ES-I3 (cell line): ENCODE measurements at regions not wholly inside any gene's neighbourhood (a gene's known extent, or its start where the extent isn't known, plus 50 kb on each side); places are given as distances from the start of the nearest gene placed in this dataset.
"Not testable (repeated sequence)": the region's sequence is repeated elsewhere in the genome, so short reads cannot be mapped to it uniquely, and the experiment has no call there.

Source experiments
- H3K36me3 ChIP-seq: 2 replicates; pipeline ENCODE4 v1.6.1; 2013; ENCODE audit warnings: mild to moderate bottlenecking, low read length, control low read depth, moderate library complexity; ENCODE audit not compliant: insufficient read depth
- H3K4me1 ChIP-seq: 2 replicates; pipeline ENCODE4 v1.6.1; 2013; ENCODE audit warnings: mild to moderate bottlenecking, control low read depth, low read length; ENCODE audit not compliant: insufficient read depth
- H3K9ac ChIP-seq: 2 replicates; pipeline ENCODE4 v1.6.1; 2013; ENCODE audit warnings: low read depth, mild to moderate bottlenecking, low read length, moderate library complexity
- H3K9me3 ChIP-seq: 2 replicates; pipeline ENCODE4 v1.6.1; 2013; ENCODE audit warnings: mild to moderate bottlenecking, low read length, moderate library complexity; ENCODE audit not compliant: control insufficient read depth, insufficient read depth

DNA sequence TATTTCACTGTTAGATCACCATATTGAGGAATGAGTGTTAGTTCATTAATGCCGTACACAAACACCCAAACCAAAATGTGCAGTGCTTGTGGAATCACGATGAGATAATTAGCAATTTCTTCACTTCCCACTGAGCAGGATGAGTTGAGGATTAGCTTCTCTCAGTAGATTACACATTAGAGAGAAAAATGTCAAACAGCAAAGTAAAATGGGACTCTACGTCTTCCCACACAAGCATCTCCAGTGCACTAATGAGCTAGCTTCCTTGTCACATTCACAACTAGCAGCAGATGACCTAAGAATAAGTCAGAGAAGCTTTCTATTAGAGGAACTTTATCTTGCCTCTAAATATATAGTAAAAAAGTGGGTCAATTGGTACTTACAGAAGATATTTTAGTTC, 926.9 kb downstream of the TSN start:
- H3K4me1 ChIP-seq = no peaks in the 10 kb centered on the region
- no peak overlapping the region for H3K9ac ChIP-seq
- no peaks in the 10 kb centered on the region for H3K36me3 ChIP-seq
- H3K9me3 ChIP-seq = no peaks in the 10 kb centered on the region; the same call in 1 of the 2 replicates

GRCh38 chr2:122683018-122683417, 927.6 kb downstream of the TSN start:
- Histone ChIP-seq H3K9ac (no peak overlapping the region), H3K9me3 (no peaks in the 10 kb centered on the region; the same call in 1 of the 2 replicates), H3K4me1 (no peaks in the 10 kb centered on the region), H3K36me3 (no peaks in the 10 kb centered on the region)

GRCh38 chr2:122692400-122693083, 937.1 kb downstream of the TSN start:
- H3K36me3 ChIP-seq = no peaks in the 10 kb centered on the region
- H3K9ac ChIP-seq = no peak overlapping the region
- no peaks in the 10 kb centered on the region for H3K9me3 ChIP-seq
- peaks cover 8% of the 10 kb centered on the region; the same call in 1 of the 2 replicates for H3K4me1 ChIP-seq

DNA sequence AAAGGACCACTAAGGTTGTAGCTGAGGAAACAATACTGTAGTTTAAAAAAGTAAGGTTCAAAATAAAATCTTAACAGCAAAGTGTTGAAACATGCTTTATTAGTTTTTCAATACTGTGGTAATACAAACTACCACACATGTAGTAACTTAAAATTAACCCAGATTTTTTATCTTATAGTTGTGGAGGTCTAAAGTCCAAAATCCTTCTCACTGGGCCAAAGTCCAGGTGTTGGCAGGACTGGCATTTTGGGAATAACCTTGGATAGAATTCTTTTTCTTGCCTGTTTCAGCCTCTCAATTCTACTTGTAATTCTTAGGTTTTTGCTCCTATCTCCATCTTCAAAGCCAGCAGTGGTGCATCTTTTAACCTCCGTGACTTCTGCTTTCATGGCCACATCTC, 942.0 kb downstream of the TSN start:
- no peaks in the 10 kb centered on the region for H3K4me1 ChIP-seq
- no peaks in the 10 kb centered on the region for H3K36me3 ChIP-seq
- no peaks in the 10 kb centered on the region for H3K9me3 ChIP-seq
- H3K9ac ChIP-seq = no peak overlapping the region

DNA sequence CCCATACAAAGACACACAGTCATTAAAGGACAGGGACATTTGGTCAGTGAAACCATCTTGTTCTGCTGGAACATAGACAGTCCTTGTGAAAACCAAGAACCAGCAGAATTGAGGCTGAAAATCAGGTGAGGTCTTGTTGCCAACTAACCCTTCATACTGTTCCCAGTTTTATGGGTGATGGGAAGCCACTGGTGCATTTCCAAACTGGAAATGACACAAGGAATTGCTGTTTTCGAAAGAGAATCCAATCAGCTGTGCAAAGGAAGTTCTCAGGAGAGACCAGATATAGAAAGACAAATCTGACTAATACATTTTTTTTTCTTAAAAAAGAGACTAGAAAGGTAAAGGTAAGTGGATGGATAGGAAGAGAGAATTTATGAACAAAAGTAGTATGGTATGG, 948.2 kb downstream of the TSN start:
- Histone ChIP-seq H3K9me3 (no peaks in the 10 kb centered on the region), H3K9ac (no peak overlapping the region), H3K4me1 (no peaks in the 10 kb centered on the region), H3K36me3 (no peaks in the 10 kb centered on the region)

- Histone ChIP-seq H3K4me1 (no peaks in the 10 kb centered on the region), H3K9me3 (no peaks in the 10 kb centered on the region), H3K9ac (no peak overlapping the region), H3K36me3 (no peaks in the 10 kb centered on the region)
Observed at GRCh38 chr2:122704109-122704563, 948.7 kb downstream of the TSN start.

- H3K36me3 ChIP-seq = no peaks in the 10 kb centered on the region
- no peaks in the 10 kb centered on the region for H3K9me3 ChIP-seq
- no peak overlapping the region for H3K9ac ChIP-seq
- H3K4me1 ChIP-seq = no peaks in the 10 kb centered on the region
Observed at GRCh38 chr2:122705746-122706145, 950.3 kb downstream of the TSN start.

DNA sequence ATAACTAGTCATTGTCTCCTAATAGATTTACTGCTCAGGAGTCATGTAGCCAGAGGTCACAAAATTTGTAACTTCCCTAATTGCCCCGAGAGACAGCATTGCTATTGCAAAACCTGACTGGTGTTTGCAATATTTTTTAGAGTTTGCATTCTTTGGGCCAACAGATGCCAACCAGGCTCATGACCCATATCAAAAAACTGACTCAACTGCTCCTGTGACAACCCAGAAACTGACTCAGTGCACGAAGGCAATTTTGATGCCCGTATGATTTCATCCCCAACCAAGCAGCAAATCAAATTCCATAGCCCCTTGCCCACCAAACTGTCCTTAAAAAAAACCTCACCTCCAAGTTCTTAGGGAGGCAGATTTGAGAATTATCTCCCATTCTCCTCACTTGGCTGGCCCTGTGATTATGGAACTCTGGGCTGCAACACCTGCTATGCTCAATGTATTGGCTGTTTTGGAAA, 951.3 kb downstream of the TSN start:
- no peaks in the 10 kb centered on the region for H3K4me1 ChIP-seq
- H3K9me3 ChIP-seq = no peaks in the 10 kb centered on the region
- no peaks in the 10 kb centered on the region for H3K36me3 ChIP-seq
- H3K9ac ChIP-seq = no peak overlapping the region

DNA sequence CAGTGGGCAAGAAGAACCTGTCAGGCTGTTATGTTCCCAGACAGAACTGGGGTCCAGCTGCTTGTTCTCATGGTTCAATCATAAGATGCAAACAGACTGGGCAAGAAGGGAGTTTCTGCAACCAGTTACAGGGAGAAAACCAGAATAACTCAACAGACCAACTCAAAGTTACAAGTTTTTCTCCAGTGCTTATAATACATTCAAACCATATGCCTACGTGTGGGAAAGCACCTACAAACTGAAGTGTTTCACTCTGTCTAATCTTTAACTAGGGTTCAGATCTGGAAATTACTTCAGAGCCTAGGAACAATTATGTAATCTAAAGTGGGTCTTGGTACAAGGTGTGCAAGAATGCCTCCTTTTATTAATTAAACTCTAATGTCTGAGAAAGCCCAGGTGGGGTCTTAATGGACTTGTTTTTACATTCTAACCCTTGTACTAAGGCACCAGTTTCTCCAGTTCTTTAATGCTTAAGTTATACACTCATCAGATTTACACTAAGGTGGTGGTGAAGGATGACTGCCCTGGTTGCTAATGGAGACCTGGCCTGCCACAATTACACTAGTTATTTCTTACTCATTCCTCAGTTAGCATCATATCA, 951.9 kb downstream of the TSN start:
- Histone ChIP-seq H3K36me3 (no peaks in the 10 kb centered on the region), H3K9me3 (no peaks in the 10 kb centered on the region), H3K9ac (no peak overlapping the region), H3K4me1 (no peaks in the 10 kb centered on the region)

DNA sequence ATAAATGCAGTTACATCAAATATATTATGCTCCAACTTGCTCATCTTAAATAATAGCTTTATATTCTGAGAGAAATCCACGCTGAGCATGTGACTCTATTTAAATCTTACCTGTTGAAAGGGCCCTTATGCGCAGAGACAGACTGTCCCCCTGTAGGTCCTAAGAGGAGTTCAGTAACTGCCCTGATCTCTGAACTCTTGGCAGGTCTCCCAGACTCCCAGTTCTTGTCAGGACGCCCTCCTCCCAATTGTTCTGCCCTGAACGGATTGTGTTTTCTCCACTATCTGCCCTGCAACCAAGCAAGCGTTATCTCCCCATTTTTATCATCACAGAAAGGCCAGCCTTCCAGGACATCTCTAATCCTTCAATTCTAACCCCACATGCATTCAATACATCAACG, 954.6 kb downstream of the TSN start:
- Histone ChIP-seq H3K36me3 (no peaks in the 10 kb centered on the region), H3K4me1 (no peaks in the 10 kb centered on the region), H3K9me3 (no peaks in the 10 kb centered on the region; the same call in 1 of the 2 replicates), H3K9ac (no peak overlapping the region)

- Histone ChIP-seq H3K9ac (no peak overlapping the region), H3K4me1 (no peaks in the 10 kb centered on the region), H3K36me3 (no peaks in the 10 kb centered on the region), H3K9me3 (no peaks in the 10 kb centered on the region; the same call in 1 of the 2 replicates)
Observed at GRCh38 chr2:122713800-122714199, 958.3 kb downstream of the TSN start.

DNA sequence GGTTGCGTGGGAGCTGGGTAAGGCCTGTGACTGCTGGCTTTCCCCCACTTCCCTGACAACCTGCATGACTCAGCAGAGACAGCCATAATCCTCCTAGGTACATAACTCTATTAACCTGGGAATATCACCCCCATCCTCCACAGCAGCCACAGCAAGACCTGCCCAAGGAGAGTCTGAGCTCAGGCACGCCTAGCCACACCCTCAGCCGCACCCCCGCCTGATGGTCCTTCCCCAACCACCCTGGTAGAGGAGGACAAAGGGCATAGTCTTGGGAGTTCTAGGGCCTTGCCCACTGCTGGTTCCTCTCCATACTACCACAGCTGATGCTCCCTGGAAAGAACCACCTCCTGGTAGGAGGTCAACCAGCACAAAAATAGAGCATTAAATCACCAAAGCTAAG, 965.4 kb downstream of the TSN start:
- H3K36me3 ChIP-seq, H3K4me1 ChIP-seq, H3K9ac ChIP-seq, H3K9me3 ChIP-seq: not testable (repeated sequence)

DNA sequence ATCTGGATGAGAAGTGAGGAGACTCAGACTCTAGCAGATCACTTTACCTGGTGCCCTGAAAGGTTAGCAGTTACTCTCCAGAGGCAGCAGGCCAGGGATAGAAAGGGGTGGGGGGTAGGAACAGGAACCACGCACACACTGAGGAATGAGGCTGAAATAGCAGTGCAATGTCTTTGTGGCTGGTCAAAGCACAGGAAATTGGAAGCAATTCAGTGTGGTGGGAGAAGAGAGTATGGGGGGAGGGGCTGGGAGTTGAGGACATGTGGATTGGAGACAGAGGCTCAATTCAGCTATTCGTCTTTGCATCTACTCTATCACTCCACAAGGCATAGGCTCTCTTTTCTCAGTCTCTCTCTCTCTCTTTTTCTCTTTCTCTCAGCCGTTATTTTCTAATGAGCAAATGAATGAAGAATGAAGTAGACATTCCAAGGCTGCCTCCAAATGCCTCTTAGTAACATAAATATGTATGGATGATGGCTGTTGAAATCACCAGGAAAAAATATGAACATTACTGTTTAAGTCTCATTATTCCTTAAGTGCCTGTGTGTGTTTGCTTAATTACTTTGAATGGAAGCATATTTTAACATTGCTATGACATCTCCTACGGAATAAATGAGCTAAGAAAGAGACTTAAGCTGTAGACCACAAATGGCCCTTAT, 979.4 kb downstream of the TSN start:
- Histone ChIP-seq H3K9ac (no peak overlapping the region), H3K4me1 (peaks cover 27% of the 10 kb centered on the region), H3K9me3 (peaks cover 7% of the 10 kb centered on the region), H3K36me3 (no peaks in the 10 kb centered on the region)

GRCh38 chr2:122736279-122736678, 980.8 kb downstream of the TSN start:
- H3K36me3 ChIP-seq = no peaks in the 10 kb centered on the region
- H3K9me3 ChIP-seq = peaks cover 7% of the 10 kb centered on the region
- peaks cover 28% of the 10 kb centered on the region for H3K4me1 ChIP-seq
- no peak overlapping the region for H3K9ac ChIP-seq
